GM19468 (cell line): ENCODE measurements at regions not wholly inside any gene's neighbourhood (a gene's known extent, or its start where the extent isn't known, plus 50 kb on each side); places are given as distances from the start of the nearest gene placed in this dataset.
A peak's percentile ranks its signal among the peaks of the same experiment; 100 is the strongest.
"Not testable (repeated sequence)": the region's sequence is repeated elsewhere in the genome, so short reads cannot be mapped to it uniquely, and the experiment has no call there.

ENCODE experiments used
- ATAC-seq: cut with Tn5 transposase; IDR thresholded peaks from one replicate; pipeline ENCODE4 v1.9.1; 2021; ENCODE audit warnings: mild to moderate bottlenecking, moderate library complexity, moderate number of reproducible peaks; ENCODE audit not compliant: unreplicated experiment; ENCODE audit errors: extremely low read depth

GRCh38 chr4:27779827-27780226 is 919.2 kb downstream of the STIM2 start:
- no peak for ATAC-seq

- ATAC-seq, result no peak
Observed at GRCh38 chr4:27787195-27787594, 926.6 kb downstream of the STIM2 start.

- no peak for ATAC-seq
Observed at GRCh38 chr4:27789773-27790172, 929.1 kb downstream of the STIM2 start.

GRCh38 chr4:27790911-27791310 is 930.3 kb downstream of the STIM2 start:
- ATAC-seq, result no peak

- no peak for ATAC-seq
Observed at GRCh38 chr4:27791640-27792039, 931.0 kb downstream of the STIM2 start.

GRCh38 chr4:27807207-27807606 is 946.6 kb downstream of the STIM2 start:
- no peak for ATAC-seq

- ATAC-seq, result no peak
Observed at GRCh38 chr4:27811948-27812347, 951.3 kb downstream of the STIM2 start.

GRCh38 chr4:27813226-27813625 is 952.6 kb downstream of the STIM2 start:
- ATAC-seq, result not testable (repeated sequence)

GRCh38 chr4:27813699-27814425 is 953.2 kb downstream of the STIM2 start:
- not testable (repeated sequence) for ATAC-seq

GRCh38 chr4:27819246-27819645 is 958.6 kb downstream of the STIM2 start:
- ATAC-seq, result no peak

GRCh38 chr4:27828843-27829242 is 968.2 kb downstream of the STIM2 start:
- no peak for ATAC-seq

- ATAC-seq, result no peak
Observed at GRCh38 chr4:27830251-27830650, 969.6 kb downstream of the STIM2 start.

GRCh38 chr4:27835851-27836250 is 975.2 kb downstream of the STIM2 start:
- ATAC-seq, result no peak

- ATAC-seq, result no peak
Observed at GRCh38 chr4:27836523-27836922, 975.9 kb downstream of the STIM2 start.

- ATAC-seq, result no peak
Observed at GRCh38 chr4:27843776-27844175, 983.1 kb downstream of the STIM2 start.

GRCh38 chr4:27844376-27844775 is 983.7 kb downstream of the STIM2 start:
- no peak for ATAC-seq

- ATAC-seq, result no peak
Observed at GRCh38 chr4:27846951-27847350, 986.3 kb downstream of the STIM2 start.

GRCh38 chr4:27861381-27861787 is 1000.7 kb downstream of the STIM2 start:
- no peak for ATAC-seq

- ATAC-seq, result peak; percentile 75
Observed at GRCh38 chr4:27861802-27862201, 1001.2 kb downstream of the STIM2 start.

GRCh38 chr4:27873596-27873995 is 1013.0 kb downstream of the STIM2 start:
- ATAC-seq, result no peak

- peak; percentile 80 for ATAC-seq
Observed at GRCh38 chr4:27881705-27882104, 1021.1 kb downstream of the STIM2 start.

- ATAC-seq, result no peak
Observed at GRCh38 chr4:27886120-27886519, 1025.5 kb downstream of the STIM2 start.
